Activated CD4-positive, alpha-beta T cell treated with anti-CD3 and anti-CD28 coated beads, Interleukin-2, amount 50 U/mL, for 24 hours (primary cell): ENCODE measurements at regions not wholly inside any gene's neighbourhood (a gene's known extent, or its start where the extent isn't known, plus 50 kb on each side); places are given as distances from the start of the nearest gene placed in this dataset.
"Not testable (repeated sequence)": the region's sequence is repeated elsewhere in the genome, so short reads cannot be mapped to it uniquely, and the experiment has no call there.

ENCODE experiments used
- DNase-seq, 2 donors: peaks; one replicate each; pipeline ENCODE4 v3.0.0-alpha.2; 2020; ENCODE audit warnings: low read depth in 1 of 2, low spot score in 1 of 2

DNA sequence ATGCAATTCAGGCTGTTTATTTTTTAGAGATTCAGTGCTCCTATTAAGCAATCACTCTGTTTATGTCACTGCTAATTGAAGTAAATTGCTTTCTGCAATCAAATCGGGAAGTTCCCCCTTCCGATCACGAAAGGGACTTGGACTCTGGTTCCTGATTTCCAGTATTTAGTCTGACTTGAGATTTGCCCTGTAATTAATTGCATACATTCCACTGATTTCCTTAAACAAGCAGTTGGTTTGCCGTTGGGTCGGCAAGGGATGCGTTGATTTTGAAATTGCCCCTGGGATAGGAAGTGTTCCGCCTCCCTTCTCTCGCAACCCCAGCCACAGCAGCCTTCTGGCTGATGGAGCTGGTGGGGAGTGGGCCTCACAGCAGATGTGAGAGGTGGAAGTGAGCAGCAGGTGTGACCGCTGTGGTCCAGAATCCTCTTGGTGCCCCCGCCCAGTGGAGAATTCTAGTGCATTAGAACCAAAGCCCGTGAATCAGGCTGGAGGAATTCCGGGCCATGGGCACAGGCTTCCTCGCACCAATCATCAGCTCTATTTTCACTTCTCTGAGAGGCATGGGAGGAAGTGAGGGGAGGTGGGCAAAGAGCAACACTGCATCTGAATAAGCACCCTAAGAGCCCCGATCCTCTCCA, 102.5 kb downstream of the SPRY4 start:
- no peak for DNase-seq

DNA sequence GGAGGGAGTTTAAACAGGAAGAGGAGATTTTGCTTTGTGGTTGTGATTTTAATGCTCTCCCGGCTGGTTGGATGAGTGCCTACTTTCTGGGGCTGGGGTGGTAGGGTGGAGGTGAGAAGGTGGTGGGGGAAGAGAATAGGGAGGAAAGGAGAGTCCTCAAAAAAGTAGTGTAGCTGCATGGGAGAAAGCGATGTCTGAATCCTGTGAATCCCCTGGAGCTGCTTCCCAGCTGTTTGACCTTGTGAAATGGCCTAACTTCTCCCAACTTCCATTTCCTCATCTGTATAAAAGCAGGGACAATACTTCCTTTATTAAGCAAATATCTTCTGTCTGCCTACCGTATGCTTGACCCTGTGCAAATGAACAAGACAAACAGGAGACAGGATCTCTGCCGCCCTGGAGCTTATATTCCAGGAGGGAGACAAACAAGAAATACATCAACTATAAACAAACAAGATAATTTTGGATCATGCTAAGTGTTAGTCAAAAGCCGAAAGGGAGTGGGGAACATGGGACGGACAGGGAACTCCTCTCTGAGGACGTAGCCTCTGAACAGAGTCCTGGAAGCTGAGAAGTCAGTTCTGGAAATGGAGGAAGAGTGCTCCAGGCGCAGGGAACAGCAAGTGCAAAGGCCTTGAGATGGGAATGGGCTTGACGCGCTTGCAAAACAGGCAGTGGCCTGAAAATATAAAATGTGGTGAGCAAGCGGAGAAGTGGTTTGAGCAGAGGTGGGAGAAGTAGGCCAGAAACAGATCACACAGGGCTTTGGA, 103.5 kb downstream of the SPRY4 start:
- no peak for DNase-seq

DNA sequence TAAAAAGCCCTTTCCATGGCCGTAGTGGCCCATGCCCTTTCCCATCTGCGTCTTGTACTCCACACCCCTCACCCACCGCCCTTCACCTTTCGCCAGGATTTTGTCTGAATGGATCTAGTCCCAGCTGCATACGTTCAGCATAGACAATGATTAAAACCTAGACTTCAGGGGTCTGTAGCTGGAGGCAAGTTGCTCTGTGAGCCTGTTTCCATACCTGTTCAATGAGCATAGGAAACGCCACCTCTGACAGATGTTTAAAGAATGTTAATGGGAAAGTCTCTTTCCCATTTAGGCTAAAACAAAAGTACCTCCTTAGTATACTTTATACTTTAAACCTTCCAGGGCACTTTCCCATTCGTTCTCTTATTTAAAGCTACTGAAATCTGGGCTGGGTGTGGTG, 105.7 kb downstream of the SPRY4 start:
- DNase-seq, result no peak

DNA sequence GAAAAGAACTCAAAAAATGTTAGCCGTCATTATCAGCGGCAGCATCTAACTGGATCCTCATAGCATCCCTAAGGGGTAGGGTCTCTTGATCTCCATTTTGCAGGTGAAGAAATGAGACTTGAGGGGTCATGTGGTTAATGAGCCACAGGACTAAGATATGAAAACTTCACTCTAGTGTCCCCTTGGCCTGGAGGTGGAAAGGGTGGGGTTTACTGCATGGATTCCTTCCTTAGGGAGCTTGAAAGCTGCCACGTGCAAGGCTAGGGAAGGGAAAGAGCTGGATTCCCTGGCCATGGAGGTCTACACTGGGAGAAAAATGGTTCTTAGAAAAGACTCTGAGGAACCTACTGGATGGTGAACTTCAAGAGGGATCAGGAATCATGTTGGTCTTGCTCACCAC, 107.9 kb downstream of the SPRY4 start:
- no peak for DNase-seq

DNA sequence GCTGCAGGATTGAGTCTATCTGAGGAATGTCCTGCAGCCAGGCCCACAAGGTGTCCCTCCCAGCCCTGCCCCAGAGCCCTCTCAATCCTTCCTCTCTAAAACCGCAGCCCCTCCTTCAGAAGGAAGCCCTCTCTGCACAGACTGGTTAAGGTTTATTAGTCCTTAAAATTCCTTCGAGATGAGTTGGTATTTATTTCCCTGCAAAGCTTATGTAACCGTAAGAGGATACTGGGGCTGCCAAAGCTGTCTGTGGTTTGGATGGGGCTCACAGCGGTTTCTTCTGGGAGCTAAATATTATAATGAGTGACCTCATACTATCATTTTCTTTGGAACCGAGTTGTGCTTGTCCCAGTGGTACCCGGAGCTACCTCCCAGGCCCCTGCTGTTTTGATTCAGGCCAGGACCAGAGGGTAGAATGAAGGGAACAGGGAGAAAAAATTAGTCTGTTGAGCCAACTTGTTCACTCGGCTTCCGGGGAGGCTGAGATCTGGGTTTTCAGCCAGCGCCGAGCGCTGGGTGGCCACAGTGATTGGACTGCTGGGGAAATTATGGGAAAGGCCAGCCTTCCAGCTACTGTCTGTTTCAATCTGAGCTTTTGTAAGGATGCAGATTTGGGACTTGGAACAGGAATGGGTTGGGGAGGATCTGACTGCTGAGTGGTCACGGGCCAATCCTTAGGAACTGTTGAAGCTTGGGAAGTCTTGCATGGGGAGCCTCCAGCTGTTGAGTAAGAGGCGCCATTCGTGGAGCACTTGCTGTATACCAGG, 107.5 kb downstream of the NDFIP1 start:
- DNase-seq, result no peak

DNA sequence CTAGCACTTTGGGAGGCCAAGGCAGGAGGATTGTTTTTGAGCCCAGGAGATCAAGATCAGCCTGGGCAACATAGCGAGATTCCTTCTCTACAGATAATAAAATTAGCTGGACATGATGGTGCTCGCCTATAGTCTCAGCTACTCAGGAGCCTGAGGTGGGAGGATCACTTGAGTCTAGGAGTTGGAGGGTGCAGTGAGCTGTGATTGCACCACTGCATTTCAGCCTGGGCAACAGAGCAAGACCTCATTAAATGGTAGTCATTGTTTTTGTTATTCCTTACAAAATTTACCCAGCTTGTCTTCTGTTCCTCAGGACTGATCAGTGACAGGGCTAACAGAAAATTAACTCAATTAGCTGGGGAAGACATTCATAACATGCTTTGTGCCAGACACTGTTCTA, 104.5 kb downstream of the NDFIP1 start:
- DNase-seq, result no peak

DNA sequence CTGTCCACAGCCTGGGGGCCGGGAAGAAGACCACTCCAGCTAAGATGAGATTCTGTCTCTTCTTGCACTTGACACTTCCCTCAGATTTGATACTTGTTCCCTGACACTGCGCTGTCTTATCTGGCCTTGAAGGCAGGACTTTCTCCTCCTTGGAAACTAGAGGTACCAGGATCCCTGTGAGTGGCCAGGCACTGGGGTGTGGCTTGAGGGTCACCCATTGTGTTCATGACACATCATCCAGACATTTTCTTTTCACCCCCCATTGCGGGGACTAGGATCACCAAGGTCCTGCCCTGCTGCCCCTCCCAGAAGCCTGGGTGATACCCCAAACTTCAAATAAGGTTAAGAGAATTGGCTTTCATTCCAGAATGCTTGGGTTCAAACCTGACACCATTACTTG, 103.3 kb downstream of the NDFIP1 start:
- DNase-seq, result no peak

DNA sequence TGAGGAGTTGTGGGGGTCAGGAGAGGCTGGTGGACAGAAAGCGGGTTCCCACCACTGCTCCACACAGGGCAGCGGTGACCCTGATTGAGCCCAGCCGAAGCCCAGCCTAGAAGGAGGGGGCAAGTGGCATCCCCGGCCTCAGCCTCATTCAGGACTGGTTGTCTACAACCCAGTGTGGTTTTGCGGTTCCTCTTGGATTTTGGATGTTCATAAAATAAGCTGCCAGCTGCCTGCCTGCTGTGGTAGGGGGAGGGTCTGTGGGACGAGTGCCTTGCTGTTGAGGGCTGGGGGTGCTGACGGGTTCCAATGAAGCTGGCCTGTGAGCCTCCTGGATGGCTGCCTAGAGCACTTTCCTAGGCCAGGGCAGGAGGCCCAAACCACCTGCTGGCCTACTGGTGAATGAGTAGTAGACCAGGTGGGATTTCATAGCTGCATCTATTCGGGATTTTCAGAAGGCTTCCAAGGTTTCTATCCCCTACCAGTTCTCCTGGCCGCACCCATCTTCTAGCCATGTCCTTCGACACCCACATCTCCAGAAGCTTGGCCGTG, 102.4 kb downstream of the NDFIP1 start:
- no peak for DNase-seq

DNA sequence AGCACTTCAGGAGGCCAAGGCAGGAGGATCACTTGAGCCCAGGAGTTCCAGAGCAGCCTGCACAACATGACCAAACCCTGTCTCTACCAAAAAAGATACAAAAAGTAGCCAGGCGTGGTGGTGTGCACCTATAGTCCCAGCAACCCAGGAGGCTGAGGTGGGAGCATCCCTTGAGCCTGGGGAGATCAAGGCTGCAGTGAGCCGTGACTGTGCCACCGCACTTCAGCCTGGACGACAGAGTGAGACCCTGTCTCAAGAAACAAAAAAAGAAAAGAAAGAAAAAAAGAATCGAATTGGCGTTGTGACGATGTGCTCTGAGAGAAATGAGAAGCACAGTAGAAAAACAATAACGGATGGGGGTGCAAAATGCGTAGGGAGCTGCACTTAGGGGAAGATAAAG, 101.4 kb downstream of the NDFIP1 start:
- DNase-seq, result no peak

DNA sequence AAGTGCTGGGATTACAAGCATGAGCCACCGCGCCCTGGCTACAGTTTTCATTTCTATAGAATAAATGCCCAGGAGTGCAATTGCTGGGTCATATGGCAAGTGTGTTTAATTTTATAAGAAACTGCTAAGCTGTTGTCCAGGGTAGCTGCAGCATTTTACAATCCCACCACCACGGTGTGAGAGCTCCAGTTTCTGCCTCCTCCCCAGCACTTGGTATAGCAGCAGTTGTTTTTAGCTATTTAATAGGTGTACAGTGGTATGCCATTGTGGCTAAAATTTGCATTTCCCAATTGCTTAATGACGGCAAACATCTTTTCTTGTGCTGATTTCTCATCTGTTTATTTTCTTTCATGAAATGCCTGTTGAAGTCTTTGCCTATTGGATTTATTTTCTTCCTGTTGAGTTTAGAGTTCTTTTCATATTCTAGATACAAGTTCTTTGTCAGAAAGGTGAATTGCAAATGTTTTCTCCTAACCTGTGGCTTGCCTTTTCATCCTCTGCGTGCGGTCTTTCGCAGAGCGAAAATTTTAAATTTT, 100.3 kb downstream of the NDFIP1 start:
- no peak for DNase-seq

DNA sequence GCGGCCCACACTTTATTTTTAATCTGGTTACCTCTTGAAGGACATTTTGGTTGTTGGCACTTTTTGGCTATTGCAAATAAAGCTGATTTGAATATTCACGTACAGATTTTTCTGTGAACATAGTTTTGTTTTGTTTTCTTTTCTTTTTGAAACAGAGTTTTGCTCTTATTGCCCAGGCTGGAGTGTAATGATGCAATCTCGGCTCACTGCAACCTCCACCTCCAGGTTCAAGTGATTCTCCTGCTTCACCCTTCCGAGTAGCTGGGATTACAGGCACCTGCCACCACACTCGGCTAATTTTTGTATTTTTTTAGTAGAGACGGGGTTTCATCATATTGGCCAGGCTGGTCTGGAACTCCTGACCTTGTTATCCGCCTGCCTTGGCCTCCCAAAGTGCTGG, 99.7 kb downstream of the NDFIP1 start:
- not testable (repeated sequence) for DNase-seq

DNA sequence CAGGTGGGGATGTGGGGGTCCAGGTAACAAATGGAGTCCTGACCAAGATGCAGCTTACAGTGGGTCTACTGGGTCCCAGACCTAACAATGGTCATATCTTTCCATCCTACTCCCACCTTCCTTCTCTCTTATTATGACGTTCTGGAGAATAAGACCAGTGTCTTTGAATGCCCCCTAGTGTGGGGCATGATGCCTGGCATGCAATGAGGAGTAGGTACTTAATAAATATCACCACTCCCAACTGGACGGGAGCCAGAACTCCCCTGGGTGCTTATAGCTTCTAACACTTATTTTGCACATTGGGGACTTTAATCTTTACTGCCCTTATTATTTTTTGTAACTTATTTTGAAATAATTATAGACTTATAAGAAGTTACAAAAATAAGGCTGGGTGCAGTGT, 98.2 kb downstream of the NDFIP1 start:
- DNase-seq, result no peak

DNA sequence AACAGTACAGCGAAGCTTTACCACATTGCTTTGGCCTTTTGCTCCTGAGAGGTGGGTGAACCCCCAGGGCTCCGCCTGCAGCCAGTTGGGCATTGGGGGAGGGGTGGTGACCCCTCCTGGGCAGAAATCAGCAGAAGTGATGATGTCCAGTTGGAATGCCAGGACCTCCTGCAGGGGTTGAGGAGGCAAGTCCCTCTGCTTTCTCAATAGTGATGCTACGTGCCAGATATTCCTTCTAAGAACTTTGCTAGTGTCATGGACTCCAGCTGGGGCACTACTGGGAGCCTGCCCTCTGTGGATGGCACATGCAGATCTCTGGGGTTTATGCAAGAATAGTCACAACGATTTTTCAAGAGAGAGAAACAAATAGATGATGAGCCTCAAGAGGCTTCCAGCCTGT, 95.6 kb downstream of the NDFIP1 start:
- no peak for DNase-seq
